Activated T-cell treated with anti-CD3 and anti-CD28 coated beads, Interleukin-2, amount 50 U/mL, for 72 hours (primary cell): ENCODE measurements at regions not wholly inside any gene's neighbourhood (a gene's known extent, or its start where the extent isn't known, plus 50 kb on each side); places are given as distances from the start of the nearest gene placed in this dataset.
"Not testable (repeated sequence)": the region's sequence is repeated elsewhere in the genome, so short reads cannot be mapped to it uniquely, and the experiment has no call there.

Experiments used
- ATAC-seq, 2 donors: fragments of 150-1000 bp; cut with Tn5 transposase; replicated peaks in 1 of 2; 2 replicates each; pipeline ENCODE4 v1.10.0; 2021; ENCODE audit warnings: moderate library complexity in 2 of 2, mild to moderate bottlenecking in 1 of 2
- DNase-seq, 2 donors: peaks; one replicate each; pipeline ENCODE4 v3.0.0; 2021 to 2022; ENCODE audit warnings: mixed read lengths in 1 of 2
- H3K27ac Mint-ChIP-seq: one replicate; pipeline ENCODE4 v1.8.0; 2022; ENCODE audit warnings: mild to moderate bottlenecking, moderate library complexity, mixed read lengths
- H3K27me3 Mint-ChIP-seq: one replicate; pipeline ENCODE4 v1.8.0; 2022; ENCODE audit warnings: low read depth, mixed read lengths
- H3K36me3 Mint-ChIP-seq, 2 donors: one replicate each; pipeline ENCODE4 v1.8.0; 2022; ENCODE audit warnings: mixed read lengths in 2 of 2, mild to moderate bottlenecking in 1 of 2; ENCODE audit not compliant: insufficient read depth in 2 of 2
- H3K4me1 Mint-ChIP-seq: one replicate; pipeline ENCODE4 v1.8.0; 2022; ENCODE audit warnings: low read depth, mixed read lengths
- H3K4me3 Mint-ChIP-seq, 2 donors: one replicate each; pipeline ENCODE4 v1.8.0; 2022; ENCODE audit warnings: mild to moderate bottlenecking in 2 of 2, mixed read lengths in 2 of 2, moderate library complexity in 2 of 2
- H3K9me3 Mint-ChIP-seq, 2 donors: one replicate each; pipeline ENCODE4 v1.8.0; 2022; ENCODE audit warnings: mixed read lengths in 2 of 2

GRCh38 chr10:58063861-58064480, 203.7 kb downstream of the IPMK start:
- H3K4me3 Mint-ChIP-seq = no peak overlapping the region
- H3K27me3 Mint-ChIP-seq = peaks cover 22% of the 10 kb centered on the region
- ATAC-seq (no peak), DNase-seq (no peak)
- H3K9me3 Mint-ChIP-seq = no peaks in the 10 kb centered on the region
- H3K4me1 Mint-ChIP-seq = peaks cover 5% of the 10 kb centered on the region
- H3K27ac Mint-ChIP-seq = no peak overlapping the region
- no peaks in the 10 kb centered on the region for H3K36me3 Mint-ChIP-seq

GRCh38 chr10:58058683-58059082, 209.0 kb downstream of the IPMK start:
- DNase-seq, H3K4me3 Mint-ChIP-seq, H3K27ac Mint-ChIP-seq, H3K27me3 Mint-ChIP-seq, ATAC-seq, H3K36me3 Mint-ChIP-seq, H3K9me3 Mint-ChIP-seq, H3K4me1 Mint-ChIP-seq: not testable (repeated sequence)

DNA sequence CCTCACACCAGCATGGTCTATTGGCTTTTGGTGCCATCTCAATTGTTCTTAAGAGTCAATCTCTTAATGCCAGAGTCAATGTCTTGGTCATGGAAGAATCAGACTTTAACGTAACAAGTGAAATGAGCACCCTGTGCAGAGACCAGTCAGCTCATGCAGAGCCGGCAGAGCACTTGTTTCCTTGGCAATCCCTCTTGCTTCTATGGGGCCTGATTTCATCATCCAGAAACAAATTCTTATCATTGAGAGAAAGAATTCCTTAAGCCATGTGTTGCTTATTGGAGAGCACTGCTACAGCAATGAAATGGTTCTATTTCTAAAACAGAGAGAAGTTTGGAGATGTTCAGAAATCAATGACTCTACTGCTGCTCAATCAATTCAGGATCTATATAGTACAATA, 212.8 kb downstream of the IPMK start:
- Mint-ChIP-seq H3K27me3 (no peaks in the 10 kb centered on the region), H3K4me3 (no peak overlapping the region), H3K27ac (no peak overlapping the region), H3K4me1 (no peaks in the 10 kb centered on the region), H3K9me3 (no peaks in the 10 kb centered on the region), H3K36me3 (no peaks in the 10 kb centered on the region)
- ATAC-seq = no peak
- DNase-seq = no peak

DNA sequence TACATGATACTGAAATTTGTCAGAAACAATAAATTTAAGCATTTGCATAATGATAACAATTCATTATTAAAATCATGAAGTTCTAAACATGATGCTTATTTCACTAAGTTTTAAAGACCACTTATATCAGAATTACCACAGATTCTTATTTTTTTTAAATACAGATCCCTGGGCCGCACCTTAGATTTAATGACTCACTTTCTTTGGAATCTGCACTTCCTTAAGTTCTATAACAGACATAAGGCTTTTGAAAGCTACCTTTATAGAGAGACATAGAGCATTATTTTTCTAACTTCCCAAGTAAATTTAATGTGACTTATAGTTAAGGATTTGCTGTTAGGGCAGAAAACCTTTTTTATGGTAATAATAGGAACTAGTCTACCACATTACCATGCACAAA, 214.9 kb downstream of the IPMK start:
- ATAC-seq (no peak), DNase-seq (no peak)
- H3K4me1 Mint-ChIP-seq = no peaks in the 10 kb centered on the region
- no peaks in the 10 kb centered on the region for H3K36me3 Mint-ChIP-seq
- no peaks in the 10 kb centered on the region for H3K27me3 Mint-ChIP-seq
- no peak overlapping the region for H3K4me3 Mint-ChIP-seq
- no peaks in the 10 kb centered on the region for H3K9me3 Mint-ChIP-seq
- no peak overlapping the region for H3K27ac Mint-ChIP-seq

- Mint-ChIP-seq H3K27ac (no peak overlapping the region), H3K9me3 (no peaks in the 10 kb centered on the region), H3K36me3 (no peaks in the 10 kb centered on the region), H3K4me1 (no peaks in the 10 kb centered on the region), H3K4me3 (no peak overlapping the region), H3K27me3 (no peaks in the 10 kb centered on the region)
- no peak for ATAC-seq
- no peak for DNase-seq
Observed at GRCh38 chr10:58050575-58050974, 217.1 kb downstream of the IPMK start.

GRCh38 chr10:58048936-58049335, 218.8 kb downstream of the IPMK start:
- DNase-seq (no peak), ATAC-seq (no peak)
- H3K36me3 Mint-ChIP-seq = no peaks in the 10 kb centered on the region
- H3K27me3 Mint-ChIP-seq = no peaks in the 10 kb centered on the region
- no peak overlapping the region for H3K27ac Mint-ChIP-seq
- no peaks in the 10 kb centered on the region for H3K9me3 Mint-ChIP-seq
- H3K4me3 Mint-ChIP-seq = no peak overlapping the region
- no peaks in the 10 kb centered on the region for H3K4me1 Mint-ChIP-seq

DNA sequence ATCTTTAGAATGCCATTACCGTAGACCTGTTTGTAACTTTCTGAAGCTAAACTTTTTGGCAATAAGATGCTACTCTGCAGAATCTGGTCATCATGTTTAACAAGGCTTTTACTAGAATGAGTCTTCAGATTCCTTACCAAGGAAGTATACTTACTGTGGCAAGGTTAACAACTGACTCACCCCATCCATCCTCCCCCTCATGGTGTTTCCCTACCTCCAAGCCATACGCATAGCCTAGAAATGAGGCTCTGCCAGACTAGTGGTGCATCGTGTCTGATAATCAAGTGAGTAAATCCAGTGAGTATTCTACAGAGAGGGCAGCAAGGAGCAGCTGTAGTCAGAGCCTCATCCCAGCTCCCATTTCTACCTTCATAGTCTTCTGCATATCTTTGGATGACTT, 223.6 kb downstream of the IPMK start:
- H3K4me3 Mint-ChIP-seq = no peak overlapping the region
- H3K27me3 Mint-ChIP-seq = no peaks in the 10 kb centered on the region
- no peak for DNase-seq
- H3K9me3 Mint-ChIP-seq = peaks cover 0 to 6% of the 10 kb centered on the region in 2 donors
- H3K27ac Mint-ChIP-seq = no peak overlapping the region
- no peak for ATAC-seq
- H3K36me3 Mint-ChIP-seq = no peaks in the 10 kb centered on the region
- no peaks in the 10 kb centered on the region for H3K4me1 Mint-ChIP-seq

GRCh38 chr10:58041901-58042300, 225.8 kb downstream of the IPMK start:
- Mint-ChIP-seq H3K36me3 (no peaks in the 10 kb centered on the region), H3K27ac (no peak overlapping the region), H3K27me3 (no peaks in the 10 kb centered on the region), H3K4me1 (no peaks in the 10 kb centered on the region), H3K9me3 (peaks cover 0 to 6% of the 10 kb centered on the region in 2 donors), H3K4me3 (no peak overlapping the region)
- DNase-seq = no peak
- ATAC-seq = no peak

- Mint-ChIP-seq H3K27me3 (no peaks in the 10 kb centered on the region), H3K27ac (no peak overlapping the region), H3K9me3 (no peaks in the 10 kb centered on the region), H3K4me1 (no peaks in the 10 kb centered on the region), H3K36me3 (no peaks in the 10 kb centered on the region), H3K4me3 (no peak overlapping the region)
- DNase-seq (no peak), ATAC-seq (no peak)
Observed at GRCh38 chr10:58030208-58030607, 237.5 kb downstream of the IPMK start.

GRCh38 chr10:58028597-58029366, 238.9 kb downstream of the IPMK start:
- H3K9me3 Mint-ChIP-seq = no peaks in the 10 kb centered on the region
- H3K27me3 Mint-ChIP-seq = no peaks in the 10 kb centered on the region
- H3K27ac Mint-ChIP-seq = no peak overlapping the region
- H3K36me3 Mint-ChIP-seq = no peaks in the 10 kb centered on the region
- peaks cover under 1% of the 10 kb centered on the region for H3K4me1 Mint-ChIP-seq
- no peak overlapping the region for H3K4me3 Mint-ChIP-seq
- no peak for ATAC-seq
- DNase-seq = no peak

DNA sequence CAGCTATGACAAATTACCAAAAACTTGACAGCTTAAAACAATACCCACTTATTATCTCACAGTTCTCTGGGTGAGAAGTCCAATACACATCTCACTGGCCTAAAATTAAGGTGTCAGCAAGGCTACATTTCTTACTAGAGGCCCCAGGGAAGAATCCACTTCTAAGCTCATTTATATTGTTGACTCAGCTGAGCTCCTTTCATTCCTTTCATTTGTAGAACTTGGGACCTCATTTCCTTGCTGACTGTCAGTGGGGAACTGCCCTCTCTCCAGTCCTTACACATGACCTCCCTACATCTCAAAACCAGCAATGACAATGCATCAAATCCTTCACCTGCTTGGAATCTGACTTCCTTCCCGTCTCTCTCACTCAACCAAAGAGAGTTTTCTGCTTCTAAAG, 240.3 kb downstream of the IPMK start:
- Mint-ChIP-seq H3K4me1 (peaks cover 6% of the 10 kb centered on the region), H3K36me3 (no peaks in the 10 kb centered on the region), H3K27me3 (no peaks in the 10 kb centered on the region), H3K9me3 (peaks cover 0 to 2% of the 10 kb centered on the region in 2 donors), H3K4me3 (no peak overlapping the region), H3K27ac (no peak overlapping the region)
- no peak for ATAC-seq
- no peak for DNase-seq

GRCh38 chr10:58026036-58026435, 241.7 kb downstream of the IPMK start:
- ATAC-seq = no peak
- H3K4me3 Mint-ChIP-seq = no peak overlapping the region
- H3K36me3 Mint-ChIP-seq = no peaks in the 10 kb centered on the region
- H3K9me3 Mint-ChIP-seq = peaks cover 2% of the 10 kb centered on the region in 2 donors
- H3K27ac Mint-ChIP-seq = no peak overlapping the region
- no peak for DNase-seq
- H3K4me1 Mint-ChIP-seq = peaks cover 6% of the 10 kb centered on the region
- H3K27me3 Mint-ChIP-seq = no peaks in the 10 kb centered on the region

DNA sequence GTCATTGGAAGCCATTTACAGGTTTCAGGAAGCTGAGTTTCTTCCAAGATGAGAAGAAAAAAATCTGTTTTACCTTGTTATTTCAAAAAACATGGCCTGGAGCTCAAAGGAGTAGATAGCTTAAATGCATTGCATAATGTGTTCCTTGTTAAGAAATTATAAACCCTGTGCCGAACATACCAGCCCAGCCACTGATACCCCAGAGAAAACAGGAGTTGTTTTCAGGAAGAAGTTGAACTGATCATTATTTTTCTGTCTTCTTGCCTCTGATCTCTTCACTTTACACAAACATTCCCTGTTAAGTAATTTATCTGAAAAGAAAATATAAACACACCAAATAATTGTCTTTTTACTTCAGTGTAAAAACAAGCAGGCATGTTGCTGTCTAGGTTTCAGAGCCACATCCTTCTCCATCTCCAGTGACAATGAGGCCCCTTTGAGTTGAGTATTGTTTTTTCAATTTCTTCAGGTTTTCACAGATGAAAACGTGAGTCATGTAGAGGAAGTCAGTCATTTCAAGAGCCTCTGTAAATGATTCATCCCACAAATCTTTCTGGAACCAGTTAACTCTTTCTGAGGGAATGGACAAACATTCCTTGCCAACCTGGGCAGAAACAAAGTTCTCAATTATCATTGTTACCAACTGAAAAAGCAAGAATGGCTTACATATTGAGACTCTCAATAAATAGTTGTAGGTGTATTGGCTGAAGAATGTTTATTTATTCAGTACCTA, 244.2 kb downstream of the IPMK start:
- H3K27ac Mint-ChIP-seq = no peak overlapping the region
- peaks cover 0 to 1% of the 10 kb centered on the region in 2 donors for H3K36me3 Mint-ChIP-seq
- DNase-seq (no peak), ATAC-seq (peak in 1 of 2 donors; percentile 53)
- H3K4me3 Mint-ChIP-seq = no peak overlapping the region
- peaks cover 3 to 5% of the 10 kb centered on the region in 2 donors for H3K9me3 Mint-ChIP-seq
- H3K27me3 Mint-ChIP-seq = no peaks in the 10 kb centered on the region
- peaks cover 6% of the 10 kb centered on the region for H3K4me1 Mint-ChIP-seq
